AG10803 (cell line): ENCODE measurements at regions not wholly inside any gene's neighbourhood (a gene's known extent, or its start where the extent isn't known, plus 50 kb on each side); places are given as distances from the start of the nearest gene placed in this dataset.
"Not testable (repeated sequence)": the region's sequence is repeated elsewhere in the genome, so short reads cannot be mapped to it uniquely, and the experiment has no call there.

Experiments
- DNase-seq: peaks from one replicate; pipeline ENCODE4 v3.0.0; 2010; ENCODE audit warnings: low read depth
- H3K4me3 ChIP-seq: 2 replicates; pipeline ENCODE4 v1.5.1; 2011; ENCODE audit warnings: mild to moderate bottlenecking, low read length, control low read depth
- CTCF ChIP-seq: conservative IDR thresholded peaks from 2 replicates; pipeline ENCODE4 v1.5.1; 2011; ENCODE audit warnings: mild to moderate bottlenecking, low read length, control low read depth, inconsistent platforms

DNA sequence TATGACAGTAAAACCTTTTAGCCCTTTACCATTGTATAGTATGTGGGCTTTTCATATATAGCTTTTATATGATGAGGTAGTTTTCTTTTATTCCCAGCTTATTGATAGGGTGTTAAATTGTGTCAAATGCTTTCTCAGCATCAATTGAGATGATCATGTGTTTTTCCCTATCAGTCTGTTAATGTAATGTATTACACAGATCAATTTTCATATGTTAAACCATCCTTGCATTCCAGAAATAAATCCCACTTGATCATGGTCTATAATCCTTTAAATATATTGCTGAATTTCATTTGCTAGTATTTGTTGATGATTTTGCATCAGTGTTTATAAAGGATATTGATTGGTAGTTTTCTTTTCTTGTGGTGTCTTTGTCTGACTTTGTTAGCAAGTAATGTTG is 603.9 kb downstream of the TRHDE start:
- H3K4me3 ChIP-seq, result no peak overlapping the region
- TF ChIP-seq CTCF, result no peak
- DNase-seq, result no peak

DNA sequence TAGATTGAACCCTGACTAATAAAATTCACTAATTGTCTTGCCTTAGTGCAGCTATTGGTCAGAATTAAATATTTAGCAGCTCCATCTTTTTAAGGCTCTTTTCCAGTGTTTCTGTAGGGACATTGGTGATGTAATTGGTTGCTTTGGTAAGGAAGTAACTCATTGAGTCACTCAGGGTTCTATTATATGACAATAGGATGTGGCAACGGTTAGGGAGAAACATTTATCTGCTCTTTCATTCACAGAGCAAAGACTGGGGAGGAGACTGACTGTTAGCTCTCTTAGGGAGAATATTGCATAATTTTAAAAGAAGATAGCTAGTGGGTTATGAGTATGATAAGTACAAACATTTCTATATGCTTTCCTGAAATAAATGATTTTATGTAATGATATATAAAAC is 616.5 kb downstream of the TRHDE start:
- TF ChIP-seq CTCF, result no peak
- DNase-seq, result no peak
- no peak overlapping the region for H3K4me3 ChIP-seq

GRCh38 chr12:72889791-72890190 is 617.6 kb downstream of the TRHDE start:
- no peak for DNase-seq
- no peak overlapping the region for H3K4me3 ChIP-seq
- TF ChIP-seq CTCF, result no peak

GRCh38 chr12:72901685-72902084 is 629.5 kb downstream of the TRHDE start:
- no peak for TF ChIP-seq CTCF
- no peak for DNase-seq
- no peak overlapping the region for H3K4me3 ChIP-seq

DNA sequence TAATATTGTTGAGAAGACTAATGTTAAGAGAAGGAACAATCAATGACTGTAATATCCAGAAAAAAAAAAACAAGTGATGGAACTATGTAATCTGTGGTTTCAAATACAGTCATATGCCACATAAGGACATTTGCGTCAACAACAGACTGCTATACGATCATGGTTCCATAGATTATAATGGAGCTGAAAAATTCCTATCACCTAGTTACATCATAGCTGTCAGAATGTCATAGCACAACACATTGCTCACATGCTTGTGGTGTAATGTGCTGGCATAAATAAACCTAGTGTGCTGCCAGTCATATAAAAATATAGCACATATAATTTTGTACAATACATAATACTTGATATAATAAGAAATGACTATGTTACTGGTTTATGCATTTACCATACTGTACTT is 653.5 kb downstream of the TRHDE start:
- TF ChIP-seq CTCF, result no peak
- no peak overlapping the region for H3K4me3 ChIP-seq
- no peak for DNase-seq

- not testable (repeated sequence) for DNase-seq, H3K4me3 ChIP-seq
Measured at GRCh38 chr12:72931838-72932237, 659.7 kb downstream of the TRHDE start.

DNA sequence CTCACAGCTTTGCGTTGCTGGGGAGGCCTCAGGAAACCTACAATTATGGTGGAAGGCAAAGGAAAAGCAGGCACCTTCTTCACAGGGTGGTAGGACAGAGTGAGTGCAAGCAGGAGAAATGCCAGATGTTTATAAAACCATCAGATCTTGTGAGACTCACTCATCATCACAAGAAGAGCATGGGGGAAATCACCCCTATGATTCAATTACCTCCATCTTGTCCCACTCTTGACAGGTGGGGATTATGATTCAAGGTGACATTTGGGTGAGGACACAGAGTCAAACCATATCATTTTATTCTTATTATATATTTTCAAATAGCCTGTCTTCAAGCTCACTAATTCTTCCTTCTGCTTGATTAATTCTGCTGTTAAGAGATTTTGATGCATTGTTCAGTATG is 665.3 kb downstream of the TRHDE start:
- H3K4me3 ChIP-seq, result no peak overlapping the region
- no peak for DNase-seq
- no peak for TF ChIP-seq CTCF

DNA sequence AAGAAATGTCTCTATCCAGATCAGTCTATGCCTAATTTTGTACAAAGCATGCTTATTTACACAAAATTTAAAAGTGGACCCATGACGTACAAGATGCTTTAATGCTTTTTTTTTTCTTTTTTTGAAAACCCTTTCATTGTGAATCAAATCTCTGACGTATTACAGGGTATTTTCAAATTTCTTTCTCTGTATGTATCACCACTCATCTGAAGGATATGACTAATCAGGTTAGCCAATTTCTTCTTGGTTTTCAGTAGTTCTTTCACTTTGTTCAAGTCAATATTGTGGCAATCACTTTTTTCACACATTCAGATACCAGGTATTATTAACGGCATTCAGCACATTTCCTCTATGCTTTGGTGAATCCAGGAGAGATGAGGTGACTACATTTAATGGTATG is 685.3 kb downstream of the TRHDE start:
- no peak overlapping the region for H3K4me3 ChIP-seq
- TF ChIP-seq CTCF, result no peak
- DNase-seq, result no peak
